ENCODE measurements at regions not wholly inside any gene's neighbourhood (a gene's known extent, or its start where the extent isn't known, plus 50 kb on each side); places are given as distances from the start of the nearest gene placed in this dataset.

GRCh38 chr7:28361551-28361950 is 50.8 kb upstream of the CREB5 start:
- TF ChIP-seq CTCF (conservative IDR thresholded peaks at IDR 0.05; ENCODE audit: low read depth, low read length): no peak
- H3K4me3 ChIP-seq (ENCODE audit: low read length): no peak overlapping the region
- DNase-seq (ENCODE audit: low read depth): no peak

DNA sequence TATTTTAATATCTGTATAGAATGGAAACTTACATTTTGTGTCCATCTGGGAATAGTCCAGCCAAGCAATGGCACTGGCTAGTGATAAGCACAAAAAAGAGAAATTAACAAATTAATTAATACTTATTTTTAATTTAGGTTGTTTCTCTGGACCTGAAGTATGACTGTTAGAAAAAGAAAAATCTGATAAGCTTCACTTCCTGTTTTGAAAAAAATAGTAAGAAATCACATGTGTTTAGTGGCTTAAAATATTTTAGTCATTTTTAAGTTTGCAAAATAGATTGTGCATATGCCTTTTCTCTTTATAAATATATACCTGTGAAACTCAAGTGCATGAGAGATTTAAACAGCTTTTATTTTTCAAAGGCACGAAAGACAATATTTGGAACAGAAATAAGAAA is 50.1 kb upstream of the CREB5 start:
- no peak overlapping the region for H3K4me3 ChIP-seq (ENCODE audit: low read length)
- no peak for TF ChIP-seq CTCF (conservative IDR thresholded peaks at IDR 0.05; ENCODE audit: low read depth, low read length)
- no peak for DNase-seq (ENCODE audit: low read depth)

Measured in retinal pigment epithelial cell (primary cell).